SK-N-MC (cell line): ENCODE measurements at regions not wholly inside any gene's neighbourhood (a gene's known extent, or its start where the extent isn't known, plus 50 kb on each side); places are given as distances from the start of the nearest gene placed in this dataset.

Experiments
- DNase-seq: peaks from one replicate; pipeline ENCODE4 v3.0.0-alpha.2; 2011; ENCODE audit warnings: low read depth, low spot score
- H3K27ac ChIP-seq: fragments of 200-600 bp; sonication (generic); 2 replicates; pipeline ENCODE4 v1.5.1; 2016; ENCODE audit warnings: mixed run types
- H3K36me3 ChIP-seq: fragments of 200-600 bp; sonication (generic); 2 replicates; pipeline ENCODE4 v1.6.1; 2017; ENCODE audit warnings: antibody characterized with exemption, low read length, mixed read lengths; ENCODE audit not compliant: insufficient read depth
- H3K4me3 ChIP-seq: fragments of 200-600 bp; sonication (generic); 2 replicates; pipeline ENCODE4 v1.5.1; 2016
- H3K9ac ChIP-seq: fragments of 200-600 bp; sonication (generic); 2 replicates; pipeline ENCODE4 v1.8.0; 2017; ENCODE audit warnings: mixed run types, mixed read lengths; ENCODE audit not compliant: insufficient read length
- H3K9me3 ChIP-seq: fragments of 200-600 bp; sonication (generic); 2 replicates; pipeline ENCODE4 v1.6.1; 2017; ENCODE audit warnings: low read depth, mild to moderate bottlenecking, antibody characterized with exemption, low read length, moderate library complexity, mixed read lengths
- EZH2 ChIP-seq: fragments of 200-600 bp; sonication (generic); IDR thresholded peaks from one replicate; pipeline ENCODE4 v1.6.1; 2017; ENCODE audit warnings: antibody characterized with exemption
- FOXP2 ChIP-seq: optimal IDR thresholded peaks from 2 replicates; pipeline ENCODE3; 2011; ENCODE audit warnings: mild to moderate bottlenecking, moderate library complexity; ENCODE audit not compliant: insufficient read depth; ENCODE audit errors: extremely low read length, control extremely low read depth
- POLR2AphosphoS5 ChIP-seq: IDR thresholded peaks from 2 replicates; pipeline ENCODE4 v1.6.1; 2012; ENCODE audit warnings: mild to moderate bottlenecking, low read depth, low read length, borderline replicate concordance

GRCh38 chr2:136173126-136173525 is 55.2 kb upstream of the CXCR4 start:
- no peak for TF ChIP-seq POLR2AphosphoS5
- no peak for TF ChIP-seq EZH2
- no peak for TF ChIP-seq FOXP2
- H3K27ac ChIP-seq, result no peak overlapping the region
- H3K4me3 ChIP-seq, result no peak overlapping the region
- H3K9me3 ChIP-seq, result no peaks in the 10 kb centered on the region
- H3K36me3 ChIP-seq, result no peaks in the 10 kb centered on the region
- no peak for DNase-seq
- no peak overlapping the region for H3K9ac ChIP-seq

GRCh38 chr2:136171223-136171622 is 53.3 kb upstream of the CXCR4 start:
- Histone ChIP-seq H3K9ac (no peak overlapping the region), H3K27ac (no peak overlapping the region), H3K4me3 (no peak overlapping the region), H3K36me3 (no peaks in the 10 kb centered on the region), H3K9me3 (no peaks in the 10 kb centered on the region)
- no peak for TF ChIP-seq POLR2AphosphoS5
- no peak for TF ChIP-seq EZH2
- no peak for TF ChIP-seq FOXP2
- DNase-seq, result no peak

DNA sequence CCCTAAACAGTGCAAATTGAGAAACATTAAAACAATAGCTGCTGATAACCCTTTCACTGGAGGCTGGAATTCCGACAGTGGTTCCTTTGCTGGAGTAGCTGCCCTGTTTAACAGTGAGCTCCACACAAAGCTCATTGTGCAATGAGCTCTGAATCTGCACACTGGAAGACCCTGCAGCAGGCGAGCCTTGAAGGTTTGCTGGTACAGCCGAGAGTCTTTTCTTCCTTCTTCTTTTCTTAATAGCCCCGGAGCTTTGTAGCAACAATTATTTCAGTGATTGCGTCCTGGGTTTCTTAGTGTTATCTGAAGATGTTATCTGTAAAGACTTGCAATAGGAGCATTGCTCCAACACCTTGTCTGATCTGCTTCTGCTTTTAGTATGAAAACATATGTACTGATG is 50.8 kb upstream of the CXCR4 start:
- Histone ChIP-seq H3K9me3 (no peaks in the 10 kb centered on the region), H3K9ac (no peak overlapping the region), H3K27ac (no peak overlapping the region), H3K36me3 (no peaks in the 10 kb centered on the region), H3K4me3 (no peak overlapping the region)
- no peak for DNase-seq
- TF ChIP-seq EZH2 (no peak), FOXP2 (no peak), POLR2AphosphoS5 (no peak)

GRCh38 chr2:136167721-136168475 is 49.9 kb upstream of the CXCR4 start:
- no peaks in the 10 kb centered on the region for H3K36me3 ChIP-seq
- no peak overlapping the region for H3K9ac ChIP-seq
- H3K4me3 ChIP-seq, result no peak overlapping the region
- H3K27ac ChIP-seq, result no peak overlapping the region
- H3K9me3 ChIP-seq, result no peaks in the 10 kb centered on the region
- no peak for DNase-seq
- TF ChIP-seq FOXP2, result no peak
- TF ChIP-seq EZH2, result no peak
- no peak for TF ChIP-seq POLR2AphosphoS5
